Activated CD4-positive, alpha-beta T cell treated with anti-CD3 and anti-CD28 coated beads, Interleukin-2, Interleukin-6, amounts not matched to agents 100 ng/mL and 50 ng/mL, durations not matched to agents 16 hours and 8 hours (primary cell): ENCODE measurements at regions not wholly inside any gene's neighbourhood (a gene's known extent, or its start where the extent isn't known, plus 50 kb on each side); places are given as distances from the start of the nearest gene placed in this dataset.
"Not testable (repeated sequence)": the region's sequence is repeated elsewhere in the genome, so short reads cannot be mapped to it uniquely, and the experiment has no call there.

ENCODE experiments used
- DNase-seq: peaks from one replicate; pipeline ENCODE4 v3.0.0-alpha.2; 2020

DNA sequence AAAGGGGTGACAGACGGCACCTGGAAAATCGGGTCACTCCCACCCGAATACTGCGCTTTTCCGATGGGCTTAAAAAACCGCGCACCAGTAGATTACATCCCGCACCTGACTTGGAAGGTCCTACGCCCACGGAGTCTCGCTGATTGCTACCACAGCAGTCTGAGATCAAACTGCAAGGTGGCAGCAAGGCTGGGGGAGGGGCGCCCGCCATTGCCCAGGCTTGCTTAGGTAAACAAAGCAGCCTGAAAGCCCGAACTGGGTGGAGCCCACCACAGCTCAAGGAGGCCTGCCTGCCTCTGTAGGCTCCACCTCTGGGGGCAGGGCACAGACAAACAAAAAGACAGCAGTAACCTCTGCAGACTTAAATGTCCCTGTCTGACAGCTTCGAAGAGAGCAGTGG is 234.2 kb upstream of the ANXA10 start:
- not testable (repeated sequence) for DNase-seq

DNA sequence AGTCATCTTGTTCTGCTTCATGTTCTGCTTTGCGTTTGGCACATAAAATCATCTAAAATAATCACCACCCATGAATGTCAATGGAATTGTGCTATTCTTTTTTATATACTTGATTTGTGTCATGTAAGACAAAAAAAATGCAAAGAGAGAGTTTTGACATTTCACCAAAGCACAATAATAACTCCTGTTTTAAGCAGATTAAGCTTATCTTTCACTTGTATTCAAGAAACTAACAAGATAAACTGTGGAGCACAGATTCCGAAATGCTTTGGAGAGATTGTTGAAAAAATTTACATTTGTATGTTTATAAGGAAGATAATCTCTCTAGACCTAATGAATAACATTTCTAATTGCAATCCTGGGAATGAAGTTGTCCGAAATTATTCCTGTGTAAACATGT is 225.1 kb upstream of the ANXA10 start:
- DNase-seq, result no peak

DNA sequence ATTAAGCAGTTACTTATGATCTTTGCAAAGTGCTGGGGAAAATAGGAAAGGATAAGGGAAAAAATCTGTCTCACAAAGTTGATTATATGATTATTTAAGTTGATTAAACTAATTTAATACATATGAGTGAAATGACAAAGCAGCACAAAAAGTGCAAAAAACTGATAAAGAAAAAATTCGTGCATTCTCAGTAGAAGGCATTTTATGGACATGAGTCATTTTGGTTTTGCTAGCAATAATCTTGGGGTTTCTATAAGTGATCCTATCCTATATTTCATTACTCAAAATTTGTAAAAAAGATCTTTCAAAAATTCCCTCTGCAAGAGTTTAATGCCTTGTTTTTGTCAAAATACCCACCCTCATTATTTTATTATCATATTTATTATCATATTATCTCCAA is 224.2 kb upstream of the ANXA10 start:
- DNase-seq, result no peak

DNA sequence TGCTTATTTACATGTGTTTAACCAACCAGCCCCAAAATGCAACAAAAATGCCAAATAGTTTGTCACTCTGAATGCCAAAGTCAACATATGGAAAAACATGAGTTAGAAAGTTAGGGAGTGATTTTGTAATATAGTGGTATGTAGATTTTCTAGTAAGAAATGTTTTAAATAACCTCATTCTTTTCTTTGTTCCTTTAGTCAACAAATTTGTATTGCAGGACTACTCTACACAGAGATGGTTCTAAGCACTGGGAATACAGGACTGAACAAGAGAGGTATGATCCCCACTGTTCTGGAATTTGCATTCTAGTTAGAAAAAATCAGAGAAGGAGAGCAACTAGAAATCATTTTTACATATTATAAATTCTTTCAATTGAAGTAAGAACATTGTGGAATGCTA is 218.8 kb upstream of the ANXA10 start:
- no peak for DNase-seq

DNA sequence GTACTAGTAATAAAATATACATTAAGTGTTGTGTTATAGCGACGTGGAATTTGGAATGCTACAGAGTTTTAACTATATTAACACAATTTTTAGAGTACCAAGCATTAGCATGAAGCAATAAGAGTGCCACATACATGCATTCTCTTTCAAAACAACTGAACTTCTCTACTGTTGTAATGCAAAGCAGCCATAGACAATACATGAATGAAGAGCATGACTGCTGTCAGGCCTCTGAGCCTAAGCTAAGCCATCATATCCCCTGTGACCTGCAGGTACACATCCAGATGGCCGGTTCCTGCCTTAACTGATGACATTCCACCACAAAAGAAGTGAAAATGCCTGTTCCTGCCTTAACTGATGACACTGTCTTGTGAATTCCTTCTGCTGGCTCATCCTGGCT is 216.2 kb upstream of the ANXA10 start:
- DNase-seq, result not testable (repeated sequence)

DNA sequence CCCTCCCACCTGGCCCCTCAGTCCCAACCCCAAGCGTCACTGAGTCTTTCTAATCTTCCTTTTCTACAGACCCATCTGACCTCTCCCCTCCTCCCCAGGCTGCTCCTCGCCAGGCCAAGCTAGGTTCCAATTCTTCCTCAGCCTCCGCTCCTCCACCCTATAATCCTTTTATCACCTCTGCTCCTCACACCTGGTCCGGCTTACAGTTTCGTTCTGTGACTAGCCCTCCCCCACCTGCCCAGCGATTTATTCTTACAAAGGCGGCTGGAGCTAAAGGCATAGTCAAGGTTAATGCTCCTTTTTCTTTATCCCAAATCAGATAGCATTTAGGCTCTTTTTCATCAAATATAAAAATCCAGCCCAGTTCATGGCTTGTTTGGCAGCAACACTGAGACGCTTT is 214.5 kb upstream of the ANXA10 start:
- not testable (repeated sequence) for DNase-seq

DNA sequence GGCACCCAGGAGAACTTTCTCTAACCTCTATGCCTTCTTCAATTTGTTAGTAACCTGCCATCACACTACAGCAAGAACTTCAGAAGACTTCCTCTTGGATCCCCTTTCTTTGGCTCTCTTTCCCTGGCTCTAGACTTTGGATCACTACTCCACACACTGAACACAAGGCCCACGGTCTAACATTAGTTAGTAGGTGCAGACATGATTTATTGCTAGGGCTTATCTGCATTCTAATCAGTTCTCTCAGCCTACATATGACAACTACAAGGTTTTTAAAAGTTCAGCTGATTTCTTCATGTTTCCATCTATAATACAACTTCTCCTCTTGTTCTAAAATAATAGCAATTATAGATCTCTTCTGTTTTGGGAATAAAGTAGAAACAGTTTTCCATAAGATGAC is 209.1 kb upstream of the ANXA10 start:
- no peak for DNase-seq

DNA sequence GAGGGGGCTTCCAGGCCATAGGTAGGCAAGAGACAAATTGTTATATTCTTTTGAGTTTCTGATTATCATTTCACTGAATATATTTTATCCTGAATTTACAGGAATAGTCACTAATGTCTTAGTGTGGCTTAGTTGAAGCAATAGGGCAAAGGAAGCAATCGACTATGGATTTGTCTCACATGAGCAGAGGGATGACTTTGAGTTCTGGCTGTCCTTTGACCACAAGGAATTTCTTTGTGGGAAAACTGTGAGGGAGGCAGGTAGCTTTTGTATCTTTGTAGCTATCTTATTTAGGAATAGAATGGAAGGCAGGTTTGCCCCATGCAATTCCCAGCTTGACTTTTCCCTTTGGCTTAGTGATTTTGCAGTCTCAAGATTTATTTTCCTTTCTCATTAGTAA is 207.3 kb upstream of the ANXA10 start:
- no peak for DNase-seq

DNA sequence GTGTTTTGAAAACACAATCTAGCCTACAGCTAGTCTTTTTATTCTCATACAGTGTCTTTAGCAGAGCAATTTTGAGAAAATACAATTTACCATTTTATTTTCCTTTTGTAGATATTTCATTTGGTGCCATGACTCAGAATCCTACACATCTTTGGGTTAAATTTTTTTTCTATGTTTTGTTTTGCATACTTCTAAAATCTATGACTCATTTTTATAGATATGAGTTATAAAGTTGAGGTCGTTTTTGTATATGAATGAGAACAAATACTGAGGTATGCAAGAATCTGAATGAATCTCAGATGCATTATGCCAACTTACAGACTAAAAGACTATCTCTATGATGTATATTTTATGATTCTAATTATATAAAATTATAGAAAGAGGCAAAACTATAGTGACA is 206.5 kb upstream of the ANXA10 start:
- DNase-seq, result no peak

DNA sequence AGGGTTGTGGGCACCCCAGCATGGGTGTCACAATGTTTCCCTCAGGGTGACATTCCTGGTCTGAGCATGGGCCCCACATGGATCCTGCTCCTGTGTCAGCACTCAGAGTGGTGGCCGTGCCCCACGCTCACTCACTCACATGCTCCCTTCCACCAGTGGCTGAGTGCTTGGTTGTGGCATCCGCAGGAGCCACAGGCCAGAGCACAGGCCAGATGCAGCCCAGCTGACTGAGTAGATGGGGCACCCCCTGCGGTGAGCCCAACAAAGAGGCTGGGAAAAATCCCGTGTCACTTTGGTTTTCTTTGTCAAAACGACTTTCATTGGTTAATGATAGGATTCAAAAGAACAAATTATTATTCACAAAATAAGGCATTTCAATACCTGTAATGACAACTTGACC is 204.6 kb upstream of the ANXA10 start:
- no peak for DNase-seq

DNA sequence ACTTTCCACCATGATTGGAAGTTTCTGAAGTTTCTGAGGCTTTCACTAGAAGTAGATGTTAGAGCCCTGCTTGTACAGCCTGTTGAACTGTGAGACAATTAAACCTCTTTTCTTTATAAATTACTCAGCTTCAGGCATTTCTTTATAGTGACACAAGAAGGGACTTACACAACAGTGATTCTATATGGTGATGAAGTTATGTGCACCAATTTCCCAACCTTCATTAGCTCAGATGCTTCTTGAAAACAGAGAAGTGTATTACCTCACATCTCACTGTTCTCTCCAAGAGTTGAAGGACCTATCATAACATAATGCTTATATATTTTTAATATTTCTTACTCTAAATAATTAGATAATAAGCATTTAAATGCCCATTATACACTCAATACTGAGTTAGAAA is 202.1 kb upstream of the ANXA10 start:
- no peak for DNase-seq

DNA sequence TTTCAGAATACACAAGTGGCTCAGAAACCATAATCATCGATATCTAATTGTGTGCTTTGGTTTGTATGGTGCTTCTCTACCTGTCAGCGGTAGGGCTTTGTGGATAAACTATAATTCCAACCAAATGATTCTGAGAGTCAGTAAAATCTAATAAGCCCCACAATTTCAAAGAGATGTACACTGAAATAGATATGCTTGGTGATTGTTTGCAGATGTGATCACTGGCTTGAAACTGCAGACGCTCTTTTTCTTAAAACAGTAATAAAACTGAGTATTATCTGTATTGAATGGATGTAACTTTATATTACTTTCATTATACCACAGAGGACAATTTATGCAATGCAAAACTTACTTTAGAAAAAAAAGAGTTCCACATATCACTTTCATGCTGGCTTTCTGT is 198.8 kb upstream of the ANXA10 start:
- DNase-seq, result no peak

DNA sequence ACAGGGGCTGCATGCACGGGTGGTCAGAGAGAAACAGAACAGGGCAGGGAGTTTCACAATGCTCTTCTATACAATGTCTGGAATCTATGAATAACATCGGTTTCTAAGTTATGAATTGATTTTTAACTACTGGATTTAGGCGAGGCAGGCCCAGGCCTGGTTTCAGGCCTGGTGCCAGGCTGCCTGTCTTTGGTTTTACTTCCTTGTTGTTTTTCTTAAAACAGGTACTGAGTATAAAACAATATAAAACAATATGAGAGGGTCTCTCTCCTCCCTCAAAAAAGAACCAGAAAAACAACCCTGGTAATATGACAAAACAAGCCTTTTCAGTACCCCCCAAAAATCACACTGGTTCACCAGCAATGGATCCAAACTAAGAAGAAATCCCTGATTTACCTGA is 196.1 kb upstream of the ANXA10 start:
- DNase-seq, result not testable (repeated sequence)

DNA sequence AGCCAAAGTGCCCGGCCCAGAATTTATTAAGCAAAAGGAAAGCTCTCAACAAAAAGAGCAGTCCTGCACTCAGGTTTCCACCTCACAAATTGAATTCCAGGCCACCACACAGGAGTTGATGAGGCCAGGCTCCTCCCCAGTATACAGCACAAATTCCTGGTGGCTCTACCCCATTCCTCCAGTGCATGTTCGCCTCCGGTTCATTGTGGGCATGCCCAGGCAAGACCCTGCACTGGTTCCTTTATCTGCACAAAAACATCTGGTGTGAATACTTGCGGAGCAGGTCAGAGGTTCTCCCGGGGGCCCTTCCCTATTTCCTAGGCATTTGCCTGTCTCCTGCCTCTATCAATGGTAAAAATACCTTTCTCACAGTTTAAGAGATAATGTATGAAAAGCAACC is 195.2 kb upstream of the ANXA10 start:
- DNase-seq, result no peak

DNA sequence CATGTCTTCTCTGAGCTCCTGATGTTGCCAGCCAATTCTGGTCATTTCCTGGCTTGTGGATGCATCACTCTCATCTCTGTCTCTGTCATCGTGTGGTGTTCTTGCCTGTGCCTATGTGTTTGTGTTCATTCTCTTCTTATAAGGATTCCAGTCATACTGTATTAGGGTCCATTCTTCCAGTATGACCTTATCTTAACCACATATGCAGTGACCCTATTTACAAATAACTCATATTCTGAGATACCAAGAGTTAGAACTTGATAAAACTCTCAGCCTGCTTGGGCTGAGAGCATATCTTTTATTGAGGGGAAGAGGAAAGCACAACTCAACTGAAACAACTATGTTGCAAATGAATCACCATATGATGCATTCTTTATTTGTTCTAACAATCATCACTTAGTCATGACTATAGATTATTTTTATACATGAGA is 189.0 kb upstream of the ANXA10 start:
- no peak for DNase-seq

DNA sequence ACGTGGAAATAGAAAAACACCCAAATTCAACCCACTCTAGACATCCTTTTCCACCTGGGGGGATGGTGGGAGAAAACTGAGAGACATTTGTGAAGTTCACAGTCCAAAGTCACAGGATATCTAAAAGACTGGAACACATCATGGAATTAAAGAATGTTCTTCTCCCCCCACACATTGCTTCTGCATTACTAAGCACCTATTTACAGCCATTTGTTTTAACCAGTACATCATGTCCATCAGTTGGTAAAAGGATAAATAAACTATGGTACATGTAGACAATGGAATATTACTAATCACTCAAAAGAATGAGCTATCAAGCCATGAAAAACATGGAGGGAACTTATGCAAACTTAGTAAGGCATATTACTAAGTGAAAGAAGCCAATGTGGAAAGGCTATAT is 185.5 kb upstream of the ANXA10 start:
- no peak for DNase-seq

DNA sequence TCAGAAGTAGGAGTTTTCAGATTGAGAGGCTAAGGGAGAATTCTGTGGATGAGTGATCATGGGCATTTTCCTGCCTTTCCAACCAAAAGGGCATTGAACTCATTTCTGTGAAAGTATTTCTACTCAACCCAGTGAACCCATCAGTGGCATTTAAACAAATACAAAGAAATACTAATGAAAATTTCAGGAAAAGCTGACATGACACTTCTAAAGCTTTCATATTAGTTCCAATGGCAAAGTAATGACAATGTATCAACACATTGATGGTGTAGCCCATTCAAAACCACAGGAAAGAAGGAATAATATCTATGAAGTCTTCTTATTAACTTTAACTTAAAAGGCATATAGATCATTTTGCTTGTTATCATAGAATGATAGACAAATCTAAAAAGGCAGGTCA is 183.5 kb upstream of the ANXA10 start:
- no peak for DNase-seq

DNA sequence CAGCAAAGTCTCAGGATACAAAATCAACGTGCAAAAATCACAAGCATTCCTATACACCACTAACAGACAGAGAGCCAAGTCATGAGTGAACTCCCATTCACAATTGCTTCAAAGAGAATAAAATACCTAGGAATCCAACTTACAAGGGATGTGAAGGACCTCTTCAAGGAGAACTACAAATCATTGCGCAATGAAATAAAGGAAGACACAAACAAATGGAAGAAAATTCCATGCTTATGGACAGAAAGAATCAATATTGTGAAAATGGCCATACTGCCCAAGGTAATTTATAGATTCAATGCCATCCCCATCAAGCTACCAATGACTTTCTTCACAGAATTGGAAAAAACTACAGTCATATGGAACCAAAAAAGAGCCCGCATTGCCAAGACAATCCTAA is 179.8 kb upstream of the ANXA10 start:
- not testable (repeated sequence) for DNase-seq

DNA sequence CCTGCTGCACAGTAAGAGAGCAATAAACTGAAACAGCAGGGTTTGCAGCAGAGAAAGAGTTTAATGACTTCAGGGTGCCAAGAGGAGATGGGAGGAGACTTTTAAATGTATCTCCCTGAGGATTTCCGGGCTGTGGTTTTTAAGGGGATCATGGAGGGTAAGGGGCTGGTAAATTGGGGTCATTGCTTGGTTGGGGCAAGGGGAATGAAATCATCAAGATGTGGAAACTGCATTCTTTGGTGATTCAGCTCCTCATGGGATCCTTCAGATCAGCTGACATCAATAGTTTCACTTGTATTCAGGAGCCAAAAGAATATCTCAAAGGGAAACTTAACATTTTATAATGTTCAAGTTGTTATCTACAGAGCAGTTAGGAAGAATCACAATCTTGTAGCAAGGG is 174.3 kb upstream of the ANXA10 start:
- no peak for DNase-seq

DNA sequence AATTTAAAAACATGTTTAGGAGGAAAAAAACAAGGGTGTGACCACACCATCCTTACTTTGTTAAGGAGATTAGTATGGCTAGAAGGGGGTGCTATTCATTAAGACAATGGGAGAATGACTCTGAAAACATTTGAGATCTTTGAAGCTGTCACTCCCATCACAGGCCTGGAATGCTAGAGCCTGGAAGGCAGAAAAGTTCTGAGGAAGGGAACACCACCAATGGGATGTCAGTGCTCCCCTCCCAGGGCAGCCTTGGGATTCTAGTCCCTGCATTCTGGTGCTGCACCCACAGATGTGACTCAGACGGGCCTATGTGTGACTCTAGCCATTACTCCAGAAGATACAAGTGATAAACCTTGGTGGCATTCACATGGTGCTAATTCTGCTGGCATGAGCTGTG is 162.2 kb upstream of the ANXA10 start:
- no peak for DNase-seq

DNA sequence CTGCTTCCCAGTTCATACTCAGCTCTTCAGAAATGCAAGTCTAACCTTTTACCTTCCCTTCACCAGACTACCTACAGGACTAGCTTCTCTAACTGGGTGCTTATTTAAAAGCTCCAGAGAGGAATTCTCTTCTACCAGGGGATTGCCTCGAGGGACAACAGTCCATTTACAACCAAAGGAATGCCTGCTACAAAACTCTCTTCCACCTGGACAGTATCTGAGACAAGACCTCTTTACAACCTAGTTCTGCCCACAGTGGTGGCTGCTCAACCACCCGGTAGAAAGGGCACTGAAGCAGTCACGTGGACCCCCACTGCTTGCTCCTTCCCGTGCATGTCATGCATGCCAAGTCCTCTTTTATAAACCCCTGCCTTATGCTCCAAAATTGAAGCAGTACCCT is 158.1 kb upstream of the ANXA10 start:
- DNase-seq, result no peak

DNA sequence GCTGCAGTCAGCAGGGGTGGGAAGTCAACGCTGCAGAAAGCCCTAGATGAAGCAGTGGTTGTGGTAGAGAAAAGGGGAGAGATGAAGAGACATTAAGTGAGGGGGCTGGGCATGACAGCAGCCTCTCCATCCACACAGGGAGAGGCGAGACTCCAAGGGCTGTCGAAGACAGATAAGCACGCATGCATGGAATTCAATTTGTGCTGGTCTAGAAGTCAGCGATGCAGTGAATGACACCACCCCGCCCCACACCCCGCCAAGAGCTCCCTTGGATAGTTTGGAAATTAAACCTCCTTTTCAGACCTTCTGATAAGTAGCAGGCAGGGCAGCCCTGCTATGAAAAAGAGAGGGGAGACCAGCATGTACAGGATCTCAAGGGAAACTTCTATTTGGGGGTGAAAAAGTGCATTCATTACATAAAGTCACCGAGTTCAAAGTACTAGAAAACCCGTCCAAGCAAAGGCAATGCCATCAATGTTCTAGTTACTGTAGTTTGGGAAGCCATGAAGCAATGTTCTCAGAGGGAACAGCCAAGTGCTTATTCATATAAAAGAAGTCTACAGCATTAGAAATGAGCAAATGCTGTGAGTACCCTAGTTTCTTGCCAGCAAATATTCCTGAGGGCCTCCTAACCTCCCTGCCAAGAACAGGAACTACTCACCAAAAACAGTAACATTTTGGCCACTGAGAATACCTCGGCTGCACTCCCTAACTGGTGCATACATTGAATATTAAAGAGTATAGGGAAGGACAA is 152.3 kb upstream of the ANXA10 start:
- no peak for DNase-seq

DNA sequence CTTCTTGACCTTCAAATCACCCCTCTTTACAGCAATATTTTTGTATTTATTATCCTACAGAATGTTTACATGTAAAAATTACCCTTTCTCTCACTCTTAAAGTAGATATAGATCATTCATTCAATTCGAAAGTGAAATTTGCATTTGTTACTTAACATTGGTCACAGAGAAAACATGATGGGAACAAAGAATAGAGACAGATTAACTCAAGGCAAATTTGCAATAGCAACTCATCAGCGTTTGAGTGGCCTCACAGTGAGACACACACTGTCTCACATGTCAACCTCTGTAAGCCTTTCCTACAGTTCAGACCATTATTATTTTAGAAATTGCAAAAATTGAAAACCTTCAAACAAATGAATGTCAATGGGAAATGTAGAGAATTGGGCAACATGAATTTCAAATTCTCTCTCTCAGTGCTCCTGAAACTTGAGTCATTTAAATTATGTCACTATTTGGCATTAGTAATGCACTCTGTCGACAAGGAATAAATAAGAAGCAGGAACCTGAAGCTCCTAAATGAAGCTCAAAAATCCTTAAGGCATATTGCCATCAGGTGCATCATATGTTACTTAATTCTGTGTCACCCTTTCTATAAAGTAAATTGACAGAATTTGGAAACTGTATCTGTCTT is 148.3 kb upstream of the ANXA10 start:
- DNase-seq, result no peak

DNA sequence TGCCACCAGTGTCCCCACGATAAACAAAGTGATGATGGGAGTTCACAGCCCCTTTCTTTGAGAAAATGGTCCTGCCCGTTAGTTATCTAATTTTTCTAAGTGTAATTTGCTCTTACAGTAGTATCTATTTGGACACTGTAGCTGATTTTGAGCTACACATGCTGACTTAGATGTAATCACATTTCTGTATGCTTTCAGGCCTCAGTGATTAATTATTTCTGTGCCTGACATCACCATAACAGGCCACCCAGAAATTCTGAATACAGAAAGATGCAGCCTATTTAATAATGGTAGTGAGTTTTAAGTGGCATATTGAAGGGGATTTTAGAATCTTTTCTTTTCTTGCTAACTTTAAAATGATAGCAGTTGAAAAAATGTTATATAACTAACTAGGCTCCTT is 147.6 kb upstream of the ANXA10 start:
- no peak for DNase-seq

DNA sequence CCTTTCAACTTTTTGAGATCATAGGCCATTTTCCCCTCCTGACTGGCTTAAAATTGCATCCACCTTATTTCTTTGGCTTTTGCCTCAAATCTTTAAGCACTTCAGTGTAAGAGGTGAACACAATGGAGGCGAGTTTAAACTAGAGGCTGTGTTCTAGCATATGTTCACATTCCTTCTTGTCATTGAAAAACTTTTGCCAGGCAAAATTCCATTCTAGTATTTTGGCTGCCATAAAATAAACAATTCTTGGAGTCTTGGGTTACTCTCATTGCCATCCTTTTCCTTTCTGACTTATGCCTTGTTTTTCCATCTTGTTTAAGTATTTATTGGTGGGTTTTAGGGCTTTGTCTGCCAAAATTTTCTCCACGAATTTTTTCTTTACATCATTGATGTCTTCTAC is 137.3 kb upstream of the ANXA10 start:
- DNase-seq, result no peak
